HAP-1 (cell line): ENCODE measurements at regions not wholly inside any gene's neighbourhood (a gene's known extent, or its start where the extent isn't known, plus 50 kb on each side); places are given as distances from the start of the nearest gene placed in this dataset.
A peak's percentile ranks its signal among the peaks of the same experiment; 100 is the strongest.
"Not testable (repeated sequence)": the region's sequence is repeated elsewhere in the genome, so short reads cannot be mapped to it uniquely, and the experiment has no call there.

ENCODE experiments used
- DNase-seq, 2 experiments: peaks; one replicate each; pipeline ENCODE4 v3.0.0-alpha.2; 2016 to 2020; ENCODE audit warnings: low spot score in 2 of 2
- H3K27me3 ChIP-seq: fragments of 250-450 bp; sonication (Bioruptor Pico); 2 replicates; pipeline ENCODE4 v1.5.1; 2020; ENCODE audit warnings: low read depth, mild to moderate bottlenecking, moderate library complexity
- H3K36me3 ChIP-seq: fragments of 250-450 bp; sonication (Bioruptor Pico); replicated peaks from 2 replicates; pipeline ENCODE4 v1.5.1; 2020; ENCODE audit warnings: mild to moderate bottlenecking
- H3K4me1 ChIP-seq: fragments of 250-450 bp; sonication (Bioruptor Pico); 2 replicates; pipeline ENCODE4 v1.5.1; 2020; ENCODE audit warnings: mild to moderate bottlenecking
- H3K4me3 ChIP-seq: fragments of 250-450 bp; sonication (Bioruptor Pico); 2 replicates; pipeline ENCODE4 v1.5.1; 2020; ENCODE audit warnings: mild to moderate bottlenecking, moderate library complexity
- H3K9me3 ChIP-seq: fragments of 250-450 bp; sonication (Bioruptor Pico); 2 replicates; pipeline ENCODE4 v1.5.1; 2020; ENCODE audit warnings: mild to moderate bottlenecking, moderate library complexity
- in situ Hi-C: fragments of 300-500 bp; cut with MboI; formaldehyde crosslinking; loops from 3 replicates; pipeline ENCODE4 v1.14.3; 2020; ENCODE audit warnings: low sequenced_read_pairs, inconsistent platforms, mixed read lengths

- H3K4me1 ChIP-seq, H3K27me3 ChIP-seq, H3K4me3 ChIP-seq, H3K9me3 ChIP-seq, in situ Hi-C loops, DNase-seq, H3K36me3 ChIP-seq: not testable (repeated sequence)
Observed at GRCh38 chr1:211890091-211890995, 59.8 kb upstream of the LPGAT1 start.

- H3K4me1 ChIP-seq, H3K9me3 ChIP-seq, H3K4me3 ChIP-seq, DNase-seq, H3K27me3 ChIP-seq, H3K36me3 ChIP-seq, in situ Hi-C loops: not testable (repeated sequence)
Observed at GRCh38 chr1:211889307-211890090, 58.9 kb upstream of the LPGAT1 start.

- no peak overlapping the region for H3K4me3 ChIP-seq
- H3K4me1 ChIP-seq, result peaks cover 4% of the 10 kb centered on the region
- no peak for DNase-seq
- no peaks in the 10 kb centered on the region for H3K36me3 ChIP-seq
- H3K9me3 ChIP-seq, result peaks cover 6% of the 10 kb centered on the region
- no peaks in the 10 kb centered on the region for H3K27me3 ChIP-seq
- in situ Hi-C loops, result no loop called here
Observed at GRCh38 chr1:211886551-211886950, 56.0 kb upstream of the LPGAT1 start.

GRCh38 chr1:211885747-211886522 lies 55.4 kb upstream of the LPGAT1 start:
- H3K9me3 ChIP-seq, result peaks cover 12% of the 10 kb centered on the region
- no peak for DNase-seq
- H3K27me3 ChIP-seq, result no peaks in the 10 kb centered on the region
- no peak overlapping the region for H3K4me3 ChIP-seq
- no peaks in the 10 kb centered on the region for H3K36me3 ChIP-seq
- in situ Hi-C loops, result no loop called here
- peaks cover 4% of the 10 kb centered on the region for H3K4me1 ChIP-seq

- Histone ChIP-seq H3K9me3 (peaks cover 13% of the 10 kb centered on the region), H3K4me3 (no peak overlapping the region)
- in situ Hi-C loops, result no loop called here
Observed at GRCh38 chr1:211882381-211883004, 51.9 kb upstream of the LPGAT1 start.

More at GRCh38 chr1:211882381-211883004, 51.9 kb upstream of the LPGAT1 start:
- no peaks in the 10 kb centered on the region for H3K27me3 ChIP-seq
- peaks cover 4% of the 10 kb centered on the region for H3K4me1 ChIP-seq
- no peaks in the 10 kb centered on the region for H3K36me3 ChIP-seq
- peak; percentile 58 to 82 for DNase-seq
